B cell (primary cell): ENCODE measurements at regions not wholly inside any gene's neighbourhood (a gene's known extent, or its start where the extent isn't known, plus 50 kb on each side); places are given as distances from the start of the nearest gene placed in this dataset.

ENCODE experiments used
- ATAC-seq: fragments of 200-7000 bp; cut with Tn5 transposase; one replicate; pipeline ENCODE4 v1.10.0; 2021; ENCODE audit warnings: low read depth, mild to moderate bottlenecking, moderate number of reproducible peaks, moderate library complexity
- CTCF ChIA-PET: fragments of 350-600 bp; sonication (Branson Sonifier 250); formaldehyde crosslinking; loops from one replicate; lab custom pipeline; 2021; ENCODE audit warnings: antibody characterized with exemption, inconsistent platforms; lab: Charles Lee
- POLR2A ChIA-PET: fragments of 350-600 bp; sonication (Branson Sonifier 250); formaldehyde crosslinking; loops from one replicate; lab custom pipeline; 2021; ENCODE audit warnings: antibody characterized with exemption; lab: Charles Lee
- DNase-seq: peaks from one replicate; pipeline ENCODE4 v3.0.0; 2013
- H2AFZ ChIP-seq: 2 replicates; pipeline ENCODE4 v1.6.1; 2012; ENCODE audit warnings: mild to moderate bottlenecking, low read depth, low read length; ENCODE audit not compliant: insufficient read depth, poor library complexity, severe bottlenecking
- H3K27ac ChIP-seq, 2 donors: 1 replicate in 1 of 2; 2 replicates in 1 of 2; pipeline ENCODE4 v1.5.1; 2012 to 2013; ENCODE audit warnings: low read length in 2 of 2, mild to moderate bottlenecking in 2 of 2, moderate library complexity in 1 of 2
- H3K27me3 ChIP-seq, 4 experiments: fragments of 200-600 bp in 1 of 4; sonication (generic) in 1 of 4; replicated peaks in 1 of 4; 1 replicate in 2 of 4; 2 replicates in 2 of 4; pipeline versions ENCODE4 v1.6.1 to v1.7.0; 2013 to 2016; ENCODE audit warnings: low read length in 3 of 4, mild to moderate bottlenecking in 2 of 4, mixed read lengths in 1 of 4, moderate library complexity in 1 of 4; ENCODE audit not compliant: insufficient read depth in 4 of 4, control insufficient read depth in 3 of 4; ENCODE audit errors: control extremely low read depth in 1 of 4
- H3K36me3 ChIP-seq, 2 experiments: replicated peaks in 1 of 2; 1 replicate in 1 of 2; 2 replicates in 1 of 2; pipeline versions ENCODE4 v1.6.1 to v1.7.1; 2013; ENCODE audit warnings: low read length in 1 of 2; ENCODE audit not compliant: insufficient read depth in 2 of 2, control insufficient read depth in 1 of 2; ENCODE audit errors: control extremely low read depth in 1 of 2, extremely low read depth in 1 of 2
- H3K4me1 ChIP-seq, 2 donors: fragments of 200-600 bp in 1 of 2; sonication (generic) in 1 of 2; 1 replicate in 1 of 2; 2 replicates in 1 of 2; pipeline versions ENCODE4 v1.5.1 to v1.6.1; 2013 to 2017; ENCODE audit warnings: low read length in 2 of 2; ENCODE audit not compliant: control insufficient read depth in 2 of 2, insufficient read depth in 2 of 2
- H3K4me2 ChIP-seq: replicated peaks from 2 replicates; pipeline ENCODE3; 2012; ENCODE audit warnings: mild to moderate bottlenecking, low read depth, low read length; ENCODE audit not compliant: poor library complexity, severe bottlenecking
- H3K4me3 ChIP-seq, 5 experiments: fragments of 200-600 bp in 1 of 5; sonication (generic) in 1 of 5; 1 replicate in 3 of 5; 2 replicates in 2 of 5; pipeline versions ENCODE4 v1.5.1 to v1.7.0; 2011 to 2016; ENCODE audit warnings: low read length in 4 of 5, mild to moderate bottlenecking in 4 of 5, low read depth in 2 of 5, control low read depth in 1 of 5, moderate library complexity in 1 of 5; ENCODE audit not compliant: insufficient read depth in 1 of 5; ENCODE audit errors: control extremely low read depth in 1 of 5, extremely low read depth in 1 of 5
- H3K79me2 ChIP-seq: fragments of 200-600 bp; sonication (generic); one replicate; pipeline ENCODE4 v1.6.0; 2016; ENCODE audit warnings: low read length; ENCODE audit not compliant: control insufficient read depth, insufficient read depth
- H3K9ac ChIP-seq: fragments of 200-600 bp; sonication (generic); 2 replicates; pipeline ENCODE4 v1.6.1; 2017; ENCODE audit warnings: mild to moderate bottlenecking, low read length, moderate library complexity
- H3K9me3 ChIP-seq, 3 donors: one replicate each; pipeline versions ENCODE4 v1.6.1 to v1.7.1; 2013; ENCODE audit warnings: low read length in 2 of 3; ENCODE audit not compliant: control insufficient read depth in 2 of 3, insufficient read depth in 1 of 3; ENCODE audit errors: control extremely low read depth in 1 of 3
- H4K20me1 ChIP-seq: 2 replicates; pipeline ENCODE4 v1.6.0; 2012; ENCODE audit warnings: mild to moderate bottlenecking, low read length; ENCODE audit not compliant: insufficient read depth, control insufficient read depth, poor library complexity, severe bottlenecking
- H3K27ac Mint-ChIP-seq: one replicate; pipeline ENCODE4 v1.8.0; 2021; ENCODE audit warnings: mixed read lengths
- H3K27me3 Mint-ChIP-seq: one replicate; pipeline ENCODE4 v1.8.0; 2021; ENCODE audit warnings: mixed read lengths
- H3K4me1 Mint-ChIP-seq: one replicate; pipeline ENCODE4 v1.8.0; 2021; ENCODE audit warnings: mixed read lengths
- H3K4me3 Mint-ChIP-seq: one replicate; pipeline ENCODE4 v1.8.0; 2021; ENCODE audit warnings: mixed read lengths
- H3K9me3 Mint-ChIP-seq: one replicate; pipeline ENCODE4 v1.8.0; 2022; ENCODE audit warnings: mixed read lengths; ENCODE audit not compliant: insufficient read depth
- EZH2 ChIP-seq: IDR thresholded peaks from 2 replicates; pipeline ENCODE4 v1.6.1; 2012; ENCODE audit warnings: borderline replicate concordance, low read depth, mild to moderate bottlenecking, moderate library complexity, low read length; ENCODE audit not compliant: insufficient read depth, poor library complexity, severe bottlenecking
- WGBS: methylation state at CpG from one replicate; pipeline ENCODE4 v1.1.5; 2013; ENCODE audit warnings: missing lambda C conversion rate; ENCODE audit not compliant: insufficient coverage; 5-methylcytosine and 5-hydroxymethylcytosine counted together
- intact Hi-C: fragments of 100-400 bp; cut with micrococcal nuclease; formaldehyde crosslinking; loops from one replicate; pipeline ENCODE4 v1.10.0; 2022
- TF ChIP-seq, protein P1 (sequence below): fragments of 200-600 bp; IDR thresholded peaks from one replicate; pipeline ENCODE4 v1.8.0; 2022; ENCODE audit warnings: antibody characterized with exemption, mild to moderate bottlenecking

DNA sequence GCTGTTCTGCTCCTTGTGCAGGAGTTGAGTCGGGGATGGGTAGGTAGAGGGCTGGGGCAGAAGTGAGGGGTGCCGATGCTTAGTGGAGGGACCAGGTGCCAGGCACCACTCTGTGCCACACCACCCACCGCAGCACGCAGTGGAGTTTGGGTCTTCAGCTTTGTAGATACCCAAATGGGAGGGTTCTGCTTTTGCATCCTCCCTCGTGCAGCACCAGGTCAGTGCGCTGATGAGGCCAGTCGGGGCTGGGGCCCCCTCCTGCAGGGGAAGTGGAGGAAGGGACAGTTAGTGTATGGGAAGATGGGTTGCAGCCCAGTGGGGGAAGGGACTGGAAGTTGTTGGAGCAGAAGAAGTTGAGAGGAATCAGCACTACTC lies 244.0 kb downstream of the RHOU start:
- Histone ChIP-seq H3K27ac (no peak overlapping the region), H3K9ac (no peak overlapping the region), H3K9me3 (no peaks in the 10 kb centered on the region), H3K36me3 (no peaks in the 10 kb centered on the region), H2AFZ (no peak overlapping the region), H3K79me2 (no peaks in the 10 kb centered on the region), H3K27me3 (no peaks in the 10 kb centered on the region), H3K4me3 (no peak overlapping the region), H3K4me2 (no peak overlapping the region), H4K20me1 (no peaks in the 10 kb centered on the region), H3K4me1 (no peaks in the 10 kb centered on the region)
- CTCF ChIA-PET = no interaction called here
- Mint-ChIP-seq H3K27me3 (peaks cover 21% of the 10 kb centered on the region), H3K4me3 (no peak overlapping the region), H3K4me1 (no peaks in the 10 kb centered on the region), H3K27ac (no peak overlapping the region), H3K9me3 (no peaks in the 10 kb centered on the region)
- no peak for DNase-seq
- TF ChIP-seq, protein P1, sequence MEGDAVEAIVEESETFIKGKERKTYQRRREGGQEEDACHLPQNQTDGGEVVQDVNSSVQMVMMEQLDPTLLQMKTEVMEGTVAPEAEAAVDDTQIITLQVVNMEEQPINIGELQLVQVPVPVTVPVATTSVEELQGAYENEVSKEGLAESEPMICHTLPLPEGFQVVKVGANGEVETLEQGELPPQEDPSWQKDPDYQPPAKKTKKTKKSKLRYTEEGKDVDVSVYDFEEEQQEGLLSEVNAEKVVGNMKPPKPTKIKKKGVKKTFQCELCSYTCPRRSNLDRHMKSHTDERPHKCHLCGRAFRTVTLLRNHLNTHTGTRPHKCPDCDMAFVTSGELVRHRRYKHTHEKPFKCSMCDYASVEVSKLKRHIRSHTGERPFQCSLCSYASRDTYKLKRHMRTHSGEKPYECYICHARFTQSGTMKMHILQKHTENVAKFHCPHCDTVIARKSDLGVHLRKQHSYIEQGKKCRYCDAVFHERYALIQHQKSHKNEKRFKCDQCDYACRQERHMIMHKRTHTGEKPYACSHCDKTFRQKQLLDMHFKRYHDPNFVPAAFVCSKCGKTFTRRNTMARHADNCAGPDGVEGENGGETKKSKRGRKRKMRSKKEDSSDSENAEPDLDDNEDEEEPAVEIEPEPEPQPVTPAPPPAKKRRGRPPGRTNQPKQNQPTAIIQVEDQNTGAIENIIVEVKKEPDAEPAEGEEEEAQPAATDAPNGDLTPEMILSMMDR = no peak
- TF ChIP-seq EZH2 = no peak
- POLR2A ChIA-PET = no interaction called here
- ATAC-seq = no peak
- intact Hi-C loops = no loop called here
- WGBS = 85% methylated on average over 7 of the region's 7 CpGs

DNA sequence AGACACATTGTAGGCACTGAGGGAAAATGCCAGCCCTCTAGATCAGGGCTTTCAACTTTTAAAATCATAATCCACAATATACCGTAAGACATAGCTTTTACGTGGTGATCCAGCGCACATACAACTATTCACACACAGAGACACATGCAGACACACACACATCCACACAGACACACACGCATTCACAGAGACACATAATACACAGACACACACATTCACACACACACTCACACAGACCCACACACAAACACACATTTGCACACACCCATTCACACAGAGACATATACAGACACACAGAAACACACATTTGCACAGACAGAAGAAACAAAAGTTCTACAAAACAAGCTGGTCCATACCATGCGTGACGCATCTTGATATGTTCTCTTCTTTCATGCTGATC lies 244.5 kb downstream of the RHOU start:
- ATAC-seq (no peak), DNase-seq (no peak)
- Mint-ChIP-seq H3K27ac (no peak overlapping the region), H3K4me3 (no peak overlapping the region), H3K27me3 (peaks cover 19% of the 10 kb centered on the region), H3K4me1 (no peaks in the 10 kb centered on the region), H3K9me3 (no peaks in the 10 kb centered on the region)
- no peaks in the 10 kb centered on the region for H3K4me1 ChIP-seq
- intact Hi-C loops = no loop called here
- no peak overlapping the region for H3K27ac ChIP-seq
- H3K36me3 ChIP-seq = no peaks in the 10 kb centered on the region
- no peak overlapping the region for H3K4me2 ChIP-seq
- H2AFZ ChIP-seq = no peak overlapping the region
- WGBS = 100% methylated on average over 6 of the region's 6 CpGs
- no peaks in the 10 kb centered on the region for H3K79me2 ChIP-seq
- H4K20me1 ChIP-seq = no peaks in the 10 kb centered on the region
- no peak overlapping the region for H3K9ac ChIP-seq
- no peaks in the 10 kb centered on the region for H3K27me3 ChIP-seq
- POLR2A ChIA-PET = no interaction called here
- H3K4me3 ChIP-seq = no peak overlapping the region
- no peaks in the 10 kb centered on the region for H3K9me3 ChIP-seq
- CTCF ChIA-PET = no interaction called here
- TF ChIP-seq EZH2 = no peak
- TF ChIP-seq, protein P1 = no peak
